Kidney (tissue), 13 donors: ENCODE measurements at regions not wholly inside any gene's neighbourhood (a gene's known extent, or its start where the extent isn't known, plus 50 kb on each side); places are given as distances from the start of the nearest gene placed in this dataset.
A peak's percentile ranks its signal among the peaks of the same experiment; 100 is the strongest.

Experiments used
- DNase-seq, 5 donors: peaks; one replicate each; pipeline ENCODE4 v3.0.0-alpha.2; 2013 to 2020
- FAIRE-seq: peaks from 2 replicates; lab custom pipeline; 2012; peaks lifted over from hg19 to GRCh38; lab: Jason Lieb, UNC
- H3K27ac ChIP-seq, 2 donors: one replicate each; pipeline ENCODE4 v1.7.0; 2013; ENCODE audit warnings: low read depth in 2 of 2, low read length in 2 of 2, inconsistent platforms in 1 of 2
- H3K27me3 ChIP-seq: one replicate; pipeline ENCODE4 v1.7.1; 2013; ENCODE audit warnings: low read length, inconsistent platforms; ENCODE audit not compliant: control insufficient read depth, insufficient read depth
- H3K36me3 ChIP-seq, 3 donors: one replicate each; pipeline versions ENCODE4 v1.7.0 to v1.7.1; 2013; ENCODE audit warnings: low read length in 3 of 3, control low read depth in 1 of 3, inconsistent platforms in 1 of 3; ENCODE audit not compliant: insufficient read depth in 3 of 3, control insufficient read depth in 2 of 3
- H3K4me1 ChIP-seq, 3 donors: one replicate each; pipeline versions ENCODE4 v1.7.0 to v1.7.1; 2013; ENCODE audit warnings: low read length in 3 of 3, inconsistent platforms in 1 of 3, low read depth in 1 of 3; ENCODE audit not compliant: control insufficient read depth in 2 of 3, insufficient read depth in 2 of 3
- H3K4me3 ChIP-seq, 3 donors: one replicate each; pipeline versions ENCODE4 v1.7.0 to v1.8.1; 2013; ENCODE audit warnings: low read length in 3 of 3, control low read depth in 1 of 3, inconsistent platforms in 1 of 3
- H3K9ac ChIP-seq, 3 donors: one replicate each; pipeline versions ENCODE4 v1.7.0 to v1.7.1; 2013; ENCODE audit warnings: low read length in 3 of 3, control low read depth in 1 of 3, inconsistent platforms in 1 of 3
- H3K9me3 ChIP-seq, 3 donors: one replicate each; pipeline versions ENCODE4 v1.7.0 to v1.7.1; 2013; ENCODE audit warnings: low read length in 3 of 3, control low read depth in 1 of 3, inconsistent platforms in 1 of 3; ENCODE audit not compliant: control insufficient read depth in 2 of 3, insufficient read depth in 1 of 3
- intact Hi-C: fragments of 100-400 bp; cut with DNase I; formaldehyde crosslinking; loops from one replicate; pipeline ENCODE4 v1.11.1; 2022
- TF ChIP-seq, protein P1 (sequence below): IDR thresholded peaks from 3 replicates; pipeline ENCODE4 v1.5.1; 2012; ENCODE audit warnings: mild to moderate bottlenecking, moderate library complexity, borderline replicate concordance; ENCODE audit not compliant: insufficient read depth; ENCODE audit errors: extremely low read depth
- donor health status: control.
- donor health status: control.
- donor health status: control.
- donor health status: control.
- donor health status: control.
- donor health status: DM: yes; HTN: yes; CAD: no.
- donor health status: Normal renal cell carcinoma (clear cell type).

DNA sequence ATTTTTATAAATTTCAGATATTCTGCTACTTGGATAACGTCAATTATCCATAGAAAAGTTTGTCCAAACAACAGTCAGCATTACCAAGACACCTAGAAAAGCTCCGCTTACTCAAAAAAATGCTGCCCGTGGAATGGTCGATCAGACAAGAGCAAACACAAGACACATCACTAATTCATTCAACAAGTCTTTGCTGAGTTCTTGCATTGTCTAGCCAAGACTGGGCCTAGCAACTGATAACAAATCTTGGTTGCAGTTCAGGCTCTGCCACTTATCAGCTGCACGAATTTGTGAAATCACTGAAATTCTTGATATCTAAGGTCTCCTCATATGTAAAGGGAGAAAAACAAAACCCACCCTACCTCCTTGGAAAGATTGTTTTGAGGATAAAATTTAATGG, 168.3 kb downstream of the AKR1D1 start:
- TF ChIP-seq, protein P1, sequence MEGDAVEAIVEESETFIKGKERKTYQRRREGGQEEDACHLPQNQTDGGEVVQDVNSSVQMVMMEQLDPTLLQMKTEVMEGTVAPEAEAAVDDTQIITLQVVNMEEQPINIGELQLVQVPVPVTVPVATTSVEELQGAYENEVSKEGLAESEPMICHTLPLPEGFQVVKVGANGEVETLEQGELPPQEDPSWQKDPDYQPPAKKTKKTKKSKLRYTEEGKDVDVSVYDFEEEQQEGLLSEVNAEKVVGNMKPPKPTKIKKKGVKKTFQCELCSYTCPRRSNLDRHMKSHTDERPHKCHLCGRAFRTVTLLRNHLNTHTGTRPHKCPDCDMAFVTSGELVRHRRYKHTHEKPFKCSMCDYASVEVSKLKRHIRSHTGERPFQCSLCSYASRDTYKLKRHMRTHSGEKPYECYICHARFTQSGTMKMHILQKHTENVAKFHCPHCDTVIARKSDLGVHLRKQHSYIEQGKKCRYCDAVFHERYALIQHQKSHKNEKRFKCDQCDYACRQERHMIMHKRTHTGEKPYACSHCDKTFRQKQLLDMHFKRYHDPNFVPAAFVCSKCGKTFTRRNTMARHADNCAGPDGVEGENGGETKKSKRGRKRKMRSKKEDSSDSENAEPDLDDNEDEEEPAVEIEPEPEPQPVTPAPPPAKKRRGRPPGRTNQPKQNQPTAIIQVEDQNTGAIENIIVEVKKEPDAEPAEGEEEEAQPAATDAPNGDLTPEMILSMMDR = no peak
- intact Hi-C loops = no loop called here
- DNase-seq (no peak), FAIRE-seq (no peak)
- no peak overlapping the region for H3K4me3 ChIP-seq
- peaks cover 0 to 5% (median 3%) of the 10 kb centered on the region in 3 donors for H3K9me3 ChIP-seq
- no peak overlapping the region for H3K9ac ChIP-seq
- no peaks in the 10 kb centered on the region for H3K4me1 ChIP-seq
- no peaks in the 10 kb centered on the region for H3K27me3 ChIP-seq
- no peaks in the 10 kb centered on the region for H3K36me3 ChIP-seq
- no peak overlapping the region for H3K27ac ChIP-seq

DNA sequence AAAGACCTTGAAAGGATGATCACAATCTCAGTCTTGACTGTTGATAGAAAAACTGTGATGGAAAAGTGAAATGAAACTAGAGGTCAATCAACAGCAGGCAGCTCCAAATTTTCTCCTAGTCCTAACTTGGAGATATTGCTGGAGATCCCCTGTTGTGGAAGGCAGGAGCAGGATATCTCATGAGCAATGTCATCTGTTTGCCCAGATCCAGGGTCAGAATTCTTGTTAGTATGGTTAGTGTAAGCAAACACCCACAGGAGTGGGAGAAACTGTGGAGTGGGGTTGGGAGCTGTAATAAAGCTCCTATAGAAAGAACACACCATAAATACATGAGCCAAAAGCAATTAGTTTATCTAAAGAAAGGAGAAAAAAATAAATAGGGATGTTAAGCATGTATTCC, 169.0 kb downstream of the AKR1D1 start:
- Histone ChIP-seq H3K27me3 (no peaks in the 10 kb centered on the region), H3K4me1 (no peaks in the 10 kb centered on the region), H3K9me3 (peaks cover 0 to 5% (median 3%) of the 10 kb centered on the region in 3 donors), H3K9ac (no peak overlapping the region), H3K36me3 (no peaks in the 10 kb centered on the region), H3K4me3 (no peak overlapping the region), H3K27ac (no peak overlapping the region)
- FAIRE-seq (no peak), DNase-seq (no peak)
- intact Hi-C loops = no loop called here
- TF ChIP-seq, protein P1 = no peak

DNA sequence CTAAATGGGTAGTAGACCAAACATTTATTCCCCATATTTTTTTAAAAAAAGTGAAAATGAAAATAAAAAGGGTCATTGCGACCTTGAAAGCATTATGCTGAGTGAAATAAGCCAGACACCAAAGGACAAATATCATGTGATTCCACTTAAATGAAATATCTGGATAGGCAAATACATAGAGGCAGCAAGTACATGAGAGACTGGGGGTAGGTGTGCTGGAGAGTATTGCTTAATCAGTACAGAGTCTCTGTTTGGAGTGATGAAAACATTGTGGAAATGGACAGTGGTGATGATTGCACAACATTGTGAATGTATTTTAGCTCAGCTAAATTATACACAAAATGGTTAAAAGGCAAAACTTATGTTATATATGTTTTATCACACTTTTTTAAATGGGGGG, 169.4 kb downstream of the AKR1D1 start:
- Histone ChIP-seq H3K27ac (no peak overlapping the region), H3K27me3 (no peaks in the 10 kb centered on the region), H3K4me1 (no peaks in the 10 kb centered on the region), H3K4me3 (no peak overlapping the region), H3K9me3 (peaks cover 0 to 5% (median 3%) of the 10 kb centered on the region in 3 donors), H3K9ac (no peak overlapping the region), H3K36me3 (no peaks in the 10 kb centered on the region)
- TF ChIP-seq, protein P1 = no peak
- FAIRE-seq = no peak
- no peak for DNase-seq
- intact Hi-C loops = no loop called here

DNA sequence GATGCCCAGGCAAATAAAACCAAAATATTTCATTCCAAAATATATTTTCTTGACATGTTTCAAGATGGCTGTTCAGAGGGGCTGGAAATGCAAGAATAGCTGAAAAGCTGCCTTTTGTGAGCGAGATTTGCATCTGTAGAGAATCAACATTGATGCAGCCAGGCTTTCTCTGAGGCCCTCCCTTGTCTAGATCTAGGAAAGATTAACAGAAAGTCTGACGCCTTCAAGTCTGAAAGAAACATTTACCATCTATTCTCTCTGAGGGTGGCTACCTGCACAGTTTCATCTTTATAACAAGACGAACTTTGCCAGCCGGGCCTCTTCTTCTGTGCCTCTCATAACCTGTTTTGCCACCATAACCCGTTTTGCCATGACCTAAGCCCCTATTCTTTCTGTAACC, 170.2 kb downstream of the AKR1D1 start:
- peak in 2 of 5 donors; percentile 29 to 43 for DNase-seq
- H3K27ac ChIP-seq = no peak overlapping the region
- no peak for FAIRE-seq
- no peak overlapping the region for H3K4me3 ChIP-seq
- H3K4me1 ChIP-seq = no peaks in the 10 kb centered on the region
- TF ChIP-seq, protein P1 = no peak
- H3K9me3 ChIP-seq = peaks cover 0 to 5% (median 3%) of the 10 kb centered on the region in 3 donors
- H3K9ac ChIP-seq = no peak overlapping the region
- no peaks in the 10 kb centered on the region for H3K27me3 ChIP-seq
- intact Hi-C loops = no loop called here
- no peaks in the 10 kb centered on the region for H3K36me3 ChIP-seq
